CD14-positive monocyte (primary cell): ENCODE measurements at regions not wholly inside any gene's neighbourhood (a gene's known extent, or its start where the extent isn't known, plus 50 kb on each side); places are given as distances from the start of the nearest gene placed in this dataset.

ENCODE experiments used
- DNase-seq, 3 donors: peaks; one replicate each; pipeline ENCODE4 v3.0.0-alpha.2; 2011 to 2022
- H2AFZ ChIP-seq: 2 replicates; pipeline ENCODE4 v1.6.0; 2012; ENCODE audit warnings: mild to moderate bottlenecking, low read depth, low read length, inconsistent platforms; ENCODE audit not compliant: insufficient read depth, poor library complexity, severe bottlenecking
- H3K27ac ChIP-seq, 2 donors: 1 replicate in 1 of 2; 2 replicates in 1 of 2; pipeline ENCODE4 v1.5.1; 2012 to 2013; ENCODE audit warnings: low read length in 2 of 2, control low read depth in 1 of 2, inconsistent platforms in 1 of 2, low read depth in 1 of 2, mild to moderate bottlenecking in 1 of 2
- H3K27me3 ChIP-seq, 2 donors: one replicate each; pipeline versions ENCODE4 v1.6.0 to v1.6.1; 2011 to 2013; ENCODE audit warnings: low read length in 2 of 2; ENCODE audit not compliant: control insufficient read depth in 2 of 2, insufficient read depth in 2 of 2
- H3K36me3 ChIP-seq, 2 donors: replicated peaks in 1 of 2; 1 replicate in 1 of 2; 2 replicates in 1 of 2; pipeline versions ENCODE4 v1.5.1 to v1.6.1; 2012 to 2013; ENCODE audit warnings: low read length in 2 of 2, control low read depth in 1 of 2, inconsistent platforms in 1 of 2, mild to moderate bottlenecking in 1 of 2; ENCODE audit not compliant: insufficient read depth in 2 of 2, control insufficient read depth in 1 of 2
- H3K4me1 ChIP-seq, 2 donors: 1 replicate in 1 of 2; 2 replicates in 1 of 2; pipeline versions ENCODE4 v1.5.1 to v1.6.1; 2012 to 2013; ENCODE audit warnings: low read length in 2 of 2, control low read depth in 1 of 2, inconsistent platforms in 1 of 2, mild to moderate bottlenecking in 1 of 2, moderate library complexity in 1 of 2; ENCODE audit not compliant: insufficient read depth in 2 of 2, control insufficient read depth in 1 of 2
- H3K4me2 ChIP-seq: replicated peaks from 2 replicates; pipeline ENCODE3; 2012; ENCODE audit warnings: low read length, moderate library complexity, mild to moderate bottlenecking; ENCODE audit not compliant: poor library complexity, severe bottlenecking; ENCODE audit errors: extremely low read depth
- H3K4me3 ChIP-seq, 3 experiments: fragments of 200-600 bp in 1 of 3; sonication (generic) in 1 of 3; replicated peaks in 1 of 3; 1 replicate in 2 of 3; 2 replicates in 1 of 3; pipeline ENCODE4 v1.5.1; 2011 to 2013; ENCODE audit warnings: low read length in 3 of 3, mild to moderate bottlenecking in 3 of 3, control low read depth in 2 of 3, low read depth in 2 of 3, inconsistent platforms in 1 of 3, moderate library complexity in 1 of 3
- H3K79me2 ChIP-seq: 2 replicates; pipeline ENCODE4 v1.6.0; 2012; ENCODE audit warnings: mild to moderate bottlenecking, control low read depth, inconsistent platforms, low read length, moderate library complexity; ENCODE audit not compliant: insufficient read depth
- H3K9ac ChIP-seq: 2 replicates; pipeline ENCODE4 v1.6.0; 2017; ENCODE audit warnings: low read length, mild to moderate bottlenecking; ENCODE audit not compliant: insufficient read depth, poor library complexity, severe bottlenecking
- H3K9me3 ChIP-seq, 2 donors: replicated peaks in 1 of 2; 1 replicate in 1 of 2; 2 replicates in 1 of 2; pipeline versions ENCODE4 v1.5.1 to v1.6.1; 2012 to 2013; ENCODE audit warnings: low read length in 2 of 2, control low read depth in 1 of 2; ENCODE audit not compliant: control insufficient read depth in 1 of 2, insufficient read depth in 1 of 2
- H4K20me1 ChIP-seq: 2 replicates; pipeline ENCODE4 v1.6.0; 2012; ENCODE audit warnings: mild to moderate bottlenecking, low read length, control low read depth, moderate library complexity; ENCODE audit not compliant: insufficient read depth
- H3K27ac Mint-ChIP-seq, 7 donors: one replicate each; pipeline ENCODE4 v1.8.0; 2020; ENCODE audit warnings: mild to moderate bottlenecking in 7 of 7, mixed read lengths in 7 of 7, moderate library complexity in 6 of 7, inconsistent platforms in 2 of 7
- H3K27me3 Mint-ChIP-seq, 3 donors: one replicate each; pipeline ENCODE4 v1.8.0; 2021 to 2022; ENCODE audit warnings: low read depth in 3 of 3, mild to moderate bottlenecking in 3 of 3, mixed read lengths in 3 of 3, moderate library complexity in 3 of 3, inconsistent platforms in 1 of 3
- H3K36me3 Mint-ChIP-seq, 2 donors: one replicate each; pipeline ENCODE4 v1.8.0; 2020; ENCODE audit warnings: mixed read lengths in 2 of 2, inconsistent platforms in 1 of 2, mild to moderate bottlenecking in 1 of 2
- H3K4me1 Mint-ChIP-seq: one replicate; pipeline ENCODE4 v1.8.0; 2020; ENCODE audit warnings: mild to moderate bottlenecking, mixed read lengths
- H3K4me3 Mint-ChIP-seq, 2 donors: one replicate each; pipeline ENCODE4 v1.8.0; 2020; ENCODE audit warnings: mild to moderate bottlenecking in 2 of 2, mixed read lengths in 2 of 2, moderate library complexity in 1 of 2
- H3K9me3 Mint-ChIP-seq, 7 donors: one replicate each; pipeline ENCODE4 v1.8.0; 2020 to 2022; ENCODE audit warnings: mixed read lengths in 7 of 7, mild to moderate bottlenecking in 6 of 7, moderate library complexity in 6 of 7, inconsistent platforms in 2 of 7
- CTCF ChIP-seq: fragments of 200-600 bp; IDR thresholded peaks from one replicate; pipeline ENCODE4 v1.8.0; 2022; ENCODE audit warnings: antibody characterized with exemption, mild to moderate bottlenecking
- WGBS: methylation state at CpG from one replicate; pipeline ENCODE4 v1.1.5; 2013; ENCODE audit warnings: missing lambda C conversion rate; ENCODE audit not compliant: insufficient coverage; 5-methylcytosine and 5-hydroxymethylcytosine counted together
- intact Hi-C, 2 donors: fragments of 100-400 bp; cut with micrococcal nuclease; formaldehyde crosslinking; loops; one replicate each; pipeline versions ENCODE4 v1.15.0 to v1.15.1; 2023

GRCh38 chr10:128326251-128326650 lies 200.0 kb upstream of the MKI67 start:
- Mint-ChIP-seq H3K9me3 (peaks cover 0 to 6% (median 4%) of the 10 kb centered on the region in 7 donors), H3K36me3 (no peaks in the 10 kb centered on the region), H3K27me3 (peaks cover 3 to 6% (median 4%) of the 10 kb centered on the region in 3 donors), H3K4me3 (no peak overlapping the region), H3K27ac (no peak overlapping the region), H3K4me1 (no peaks in the 10 kb centered on the region)
- H3K36me3 ChIP-seq, result no peaks in the 10 kb centered on the region
- intact Hi-C loops, result no loop called here
- no peaks in the 10 kb centered on the region for H4K20me1 ChIP-seq
- no peaks in the 10 kb centered on the region for H3K4me1 ChIP-seq
- no peak overlapping the region for H2AFZ ChIP-seq
- no peak overlapping the region for H3K9ac ChIP-seq
- H3K79me2 ChIP-seq, result no peaks in the 10 kb centered on the region
- TF ChIP-seq CTCF, result no peak
- H3K4me3 ChIP-seq, result no peak overlapping the region
- H3K9me3 ChIP-seq, result peaks cover 0 to 9% of the 10 kb centered on the region in 2 donors
- DNase-seq, result no peak
- 81% methylated on average over 5 of the region's 19 CpGs for WGBS
- no peak overlapping the region for H3K4me2 ChIP-seq
- no peak overlapping the region for H3K27ac ChIP-seq
- H3K27me3 ChIP-seq, result peaks cover 0 to 2% of the 10 kb centered on the region in 2 donors

- no peaks in the 10 kb centered on the region for H3K36me3 ChIP-seq
- Mint-ChIP-seq H3K4me1 (no peaks in the 10 kb centered on the region), H3K36me3 (no peaks in the 10 kb centered on the region), H3K27me3 (peaks cover 3 to 6% (median 4%) of the 10 kb centered on the region in 3 donors), H3K9me3 (peaks cover 0 to 6% (median 5%) of the 10 kb centered on the region in 7 donors), H3K4me3 (no peak overlapping the region), H3K27ac (no peak overlapping the region)
- H3K79me2 ChIP-seq, result no peaks in the 10 kb centered on the region
- 90% methylated on average over 5 of the region's 11 CpGs for WGBS
- intact Hi-C loops, result no loop called here
- peaks cover 0 to 9% of the 10 kb centered on the region in 2 donors for H3K9me3 ChIP-seq
- no peak overlapping the region for H2AFZ ChIP-seq
- no peaks in the 10 kb centered on the region for H3K4me1 ChIP-seq
- H3K4me3 ChIP-seq, result no peak overlapping the region
- H4K20me1 ChIP-seq, result no peaks in the 10 kb centered on the region
- peaks cover 0 to 2% of the 10 kb centered on the region in 2 donors for H3K27me3 ChIP-seq
- no peak for TF ChIP-seq CTCF
- no peak overlapping the region for H3K27ac ChIP-seq
- no peak overlapping the region for H3K9ac ChIP-seq
- H3K4me2 ChIP-seq, result no peak overlapping the region
- DNase-seq, result no peak
Observed at GRCh38 chr10:128326851-128327250, 200.6 kb upstream of the MKI67 start.
